ENCODE measurements at regions not wholly inside any gene's neighbourhood (a gene's known extent, or its start where the extent isn't known, plus 50 kb on each side); places are given as distances from the start of the nearest gene placed in this dataset.

GRCh38 chr2:207458582-207458981 is 71.2 kb upstream of the CREB1 start:
- no peak for TF ChIP-seq ZFX (IDR thresholded peaks at IDR 0.05)
- TF ChIP-seq, protein P1, sequence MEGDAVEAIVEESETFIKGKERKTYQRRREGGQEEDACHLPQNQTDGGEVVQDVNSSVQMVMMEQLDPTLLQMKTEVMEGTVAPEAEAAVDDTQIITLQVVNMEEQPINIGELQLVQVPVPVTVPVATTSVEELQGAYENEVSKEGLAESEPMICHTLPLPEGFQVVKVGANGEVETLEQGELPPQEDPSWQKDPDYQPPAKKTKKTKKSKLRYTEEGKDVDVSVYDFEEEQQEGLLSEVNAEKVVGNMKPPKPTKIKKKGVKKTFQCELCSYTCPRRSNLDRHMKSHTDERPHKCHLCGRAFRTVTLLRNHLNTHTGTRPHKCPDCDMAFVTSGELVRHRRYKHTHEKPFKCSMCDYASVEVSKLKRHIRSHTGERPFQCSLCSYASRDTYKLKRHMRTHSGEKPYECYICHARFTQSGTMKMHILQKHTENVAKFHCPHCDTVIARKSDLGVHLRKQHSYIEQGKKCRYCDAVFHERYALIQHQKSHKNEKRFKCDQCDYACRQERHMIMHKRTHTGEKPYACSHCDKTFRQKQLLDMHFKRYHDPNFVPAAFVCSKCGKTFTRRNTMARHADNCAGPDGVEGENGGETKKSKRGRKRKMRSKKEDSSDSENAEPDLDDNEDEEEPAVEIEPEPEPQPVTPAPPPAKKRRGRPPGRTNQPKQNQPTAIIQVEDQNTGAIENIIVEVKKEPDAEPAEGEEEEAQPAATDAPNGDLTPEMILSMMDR (conservative IDR thresholded peaks at IDR 0.05), result 0 out of 2 replicates have a peak, but pooled peaks have one; percentile 13
- H3K27ac ChIP-seq, result no peak overlapping the region

- TF ChIP-seq, protein P1 (conservative IDR thresholded peaks at IDR 0.05), result no peak
- TF ChIP-seq ZFX (IDR thresholded peaks at IDR 0.05), result no peak
These were observed 69.6 kb upstream of the CREB1 start for GRCh38 chr2:207459990-207460757.

GRCh38 chr2:207463433-207463832 is 66.3 kb upstream of the CREB1 start:
- TF ChIP-seq ZFX (IDR thresholded peaks at IDR 0.05), result no peak
- TF ChIP-seq, protein P1 (conservative IDR thresholded peaks at IDR 0.05), result no peak
- no peak overlapping the region for H3K27ac ChIP-seq

More at GRCh38 chr2:207459990-207460757, 69.6 kb upstream of the CREB1 start:
- H3K27ac ChIP-seq, result no peak overlapping the region

- TF ChIP-seq, protein P1 (conservative IDR thresholded peaks at IDR 0.05), result no peak
- TF ChIP-seq ZFX (IDR thresholded peaks at IDR 0.05), result no peak
- H3K27ac ChIP-seq, result no peak overlapping the region
These were observed 65.8 kb upstream of the CREB1 start for GRCh38 chr2:207464007-207464406.

DNA sequence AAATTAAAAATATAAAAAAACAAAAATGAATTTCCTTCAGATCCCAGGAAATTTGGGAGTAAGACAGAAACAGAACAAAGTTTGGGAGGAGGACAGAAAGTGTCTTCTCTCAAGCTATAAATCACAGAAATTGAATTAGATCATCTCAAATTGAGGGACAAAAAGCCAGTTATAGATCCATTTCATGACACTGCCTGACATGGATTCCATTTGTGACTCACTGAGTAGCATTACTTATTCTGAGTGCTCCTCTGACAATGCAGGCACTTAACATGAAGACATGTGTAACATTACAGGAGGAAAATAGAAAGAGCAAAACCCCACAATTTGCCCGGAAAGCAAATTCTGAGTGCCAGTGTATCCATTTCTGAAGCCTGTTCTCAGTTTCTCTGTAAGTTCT is 63.9 kb upstream of the CREB1 start:
- TF ChIP-seq, protein P1 (conservative IDR thresholded peaks at IDR 0.05), result no peak
- no peak for TF ChIP-seq ZFX (IDR thresholded peaks at IDR 0.05)
- no peak overlapping the region for H3K27ac ChIP-seq

- no peak overlapping the region for H3K27ac ChIP-seq
- no peak for TF ChIP-seq ZFX (IDR thresholded peaks at IDR 0.05)
- TF ChIP-seq, protein P1 (conservative IDR thresholded peaks at IDR 0.05), result no peak
These were observed 61.9 kb upstream of the CREB1 start for GRCh38 chr2:207467716-207468347.

GRCh38 chr2:207468488-207468887 is 61.3 kb upstream of the CREB1 start:
- TF ChIP-seq, protein P1 (conservative IDR thresholded peaks at IDR 0.05), result no peak
- TF ChIP-seq ZFX (IDR thresholded peaks at IDR 0.05), result no peak
- H3K27ac ChIP-seq, result no peak overlapping the region

All from C4-2B (cell line).